WTC11 (cell line): ENCODE measurements at regions not wholly inside any gene's neighbourhood (a gene's known extent, or its start where the extent isn't known, plus 50 kb on each side); places are given as distances from the start of the nearest gene placed in this dataset.

Experiments used
- ATAC-seq: fragments of 200-7000 bp; cut with Tn5 transposase; 2 replicates; pipeline ENCODE4 v1.10.0; 2021; ENCODE audit warnings: mild to moderate bottlenecking, moderate library complexity
- CTCF ChIA-PET: fragments of 300-600 bp; sonication (Branson Sonifier 250); formaldehyde crosslinking; loops from one replicate; lab custom pipeline; 2021; ENCODE audit warnings: antibody characterized with exemption; lab: Charles Lee
- POLR2A ChIA-PET: fragments of 350-600 bp; sonication (Branson Sonifier 250); formaldehyde crosslinking; loops from one replicate; lab custom pipeline; 2021; ENCODE audit warnings: antibody characterized with exemption; lab: Charles Lee
- DNase-seq: peaks from one replicate; pipeline ENCODE4 v3.0.0; 2021; ENCODE audit warnings: low spot score
- H3K27ac Mint-ChIP-seq: 2 replicates; pipeline ENCODE4 v1.8.0; 2021; ENCODE audit warnings: mixed read lengths
- H3K27me3 Mint-ChIP-seq: 2 replicates; pipeline ENCODE4 v1.8.0; 2021; ENCODE audit warnings: low read depth, mild to moderate bottlenecking, moderate library complexity, mixed read lengths
- H3K36me3 Mint-ChIP-seq: 2 replicates; pipeline ENCODE4 v1.8.0; 2021; ENCODE audit warnings: mixed read lengths
- H3K4me1 Mint-ChIP-seq: 2 replicates; pipeline ENCODE4 v1.8.0; 2022; ENCODE audit warnings: mixed read lengths
- H3K4me3 Mint-ChIP-seq: 2 replicates; pipeline ENCODE4 v1.8.0; 2021; ENCODE audit warnings: mild to moderate bottlenecking, moderate library complexity, mixed read lengths
- H3K9me3 Mint-ChIP-seq: 2 replicates; pipeline ENCODE4 v1.8.0; 2021; ENCODE audit warnings: mixed read lengths
- ARID4B ChIP-seq: sonication (generic); formaldehyde crosslinking; IDR thresholded peaks from 2 replicates; pipeline ENCODE4 v1.8.0; 2023; ENCODE audit warnings: missing genetic modification reagents, mild to moderate bottlenecking, borderline replicate concordance
- ATF1 ChIP-seq: sonication (generic); formaldehyde crosslinking; IDR thresholded peaks from 2 replicates; pipeline ENCODE4 v1.8.1; 2023; ENCODE audit warnings: mild to moderate bottlenecking, moderate library complexity, missing genetic modification reagents
- CBFB ChIP-seq: sonication (generic); formaldehyde crosslinking; IDR thresholded peaks from 2 replicates; pipeline ENCODE4 v1.8.1; 2022; ENCODE audit warnings: mild to moderate bottlenecking, low read depth, missing genetic modification reagents
- EMX1 ChIP-seq: fragments of 250-450 bp; sonication (Bioruptor Pico); IDR thresholded peaks from 2 replicates; pipeline ENCODE4 v1.8.0; 2021; ENCODE audit warnings: mild to moderate bottlenecking
- ERG ChIP-seq: fragments of 250-450 bp; sonication (Bioruptor Pico); IDR thresholded peaks from 2 replicates; pipeline ENCODE4 v1.8.0; 2021; ENCODE audit warnings: mild to moderate bottlenecking
- GRHL2 ChIP-seq: fragments of 250-450 bp; sonication (Bioruptor Pico); IDR thresholded peaks from 2 replicates; pipeline ENCODE4 v1.8.0; 2022; ENCODE audit warnings: mild to moderate bottlenecking, moderate library complexity; ENCODE audit not compliant: insufficient replicate concordance, severe bottlenecking
- IRF2 ChIP-seq: sonication (generic); formaldehyde crosslinking; IDR thresholded peaks from 2 replicates; pipeline ENCODE4 v1.8.0; 2022; ENCODE audit warnings: low read depth, missing genetic modification reagents, borderline replicate concordance
- MLX ChIP-seq: sonication (generic); formaldehyde crosslinking; IDR thresholded peaks from 2 replicates; pipeline ENCODE4 v1.8.1; 2023; ENCODE audit warnings: mild to moderate bottlenecking, missing genetic modification reagents, moderate library complexity
- MYBL2 ChIP-seq: sonication (generic); formaldehyde crosslinking; IDR thresholded peaks from 2 replicates; pipeline ENCODE4 v1.8.1; 2023; ENCODE audit warnings: mild to moderate bottlenecking, moderate library complexity, missing genetic modification reagents
- NFATC4 ChIP-seq: fragments of 250-450 bp; sonication (Bioruptor Pico); IDR thresholded peaks from 2 replicates; pipeline ENCODE4 v1.9.0; 2021; ENCODE audit warnings: mild to moderate bottlenecking
- NFE2L1 ChIP-seq: sonication (generic); formaldehyde crosslinking; IDR thresholded peaks from 2 replicates; pipeline ENCODE4 v1.8.1; 2023; ENCODE audit warnings: missing genetic modification reagents
- NR1H2 ChIP-seq: sonication (generic); formaldehyde crosslinking; IDR thresholded peaks from 2 replicates; pipeline ENCODE4 v1.9.0; 2021; ENCODE audit warnings: mild to moderate bottlenecking, moderate library complexity, missing genetic modification reagents
- NR3C1 ChIP-seq: sonication (generic); formaldehyde crosslinking; conservative IDR thresholded peaks from 2 replicates; pipeline ENCODE4 v1.8.1; 2023; ENCODE audit warnings: low read depth, mild to moderate bottlenecking, missing genetic modification reagents
- SMAD3 ChIP-seq: sonication (generic); formaldehyde crosslinking; IDR thresholded peaks from 2 replicates; pipeline ENCODE4 v1.8.0; 2022; ENCODE audit warnings: missing genetic modification reagents, mild to moderate bottlenecking, borderline replicate concordance
- SOX15 ChIP-seq: fragments of 250-450 bp; sonication (Bioruptor Pico); IDR thresholded peaks from 2 replicates; pipeline ENCODE4 v1.9.0; 2021; ENCODE audit warnings: mild to moderate bottlenecking
- ZNF121 ChIP-seq: sonication (generic); formaldehyde crosslinking; IDR thresholded peaks from 2 replicates; pipeline ENCODE4 v1.8.0; 2023; ENCODE audit warnings: missing genetic modification reagents
- ZNF138 ChIP-seq: sonication (generic); formaldehyde crosslinking; conservative IDR thresholded peaks from 2 replicates; pipeline ENCODE4 v1.8.1; 2022; ENCODE audit warnings: mild to moderate bottlenecking, moderate library complexity, missing genetic modification reagents
- ZNF219 ChIP-seq: sonication (generic); formaldehyde crosslinking; IDR thresholded peaks from 2 replicates; pipeline ENCODE4 v1.8.0; 2023; ENCODE audit warnings: missing genetic modification reagents, mild to moderate bottlenecking, borderline replicate concordance
- ZNF281 ChIP-seq: sonication (generic); formaldehyde crosslinking; IDR thresholded peaks from 2 replicates; pipeline ENCODE4 v1.8.0; 2023; ENCODE audit warnings: mild to moderate bottlenecking, missing genetic modification reagents
- ZNF416 ChIP-seq: fragments of 250-450 bp; sonication (Bioruptor Pico); IDR thresholded peaks from 2 replicates; pipeline ENCODE4 v1.9.0; 2021; ENCODE audit warnings: mild to moderate bottlenecking, inconsistent platforms
- ZNF423 ChIP-seq: fragments of 250-450 bp; sonication (Bioruptor Pico); IDR thresholded peaks from 2 replicates; pipeline ENCODE4 v2.1.2; 2022; ENCODE audit warnings: mild to moderate bottlenecking, moderate library complexity
- TF ChIP-seq, protein P1 (sequence below): sonication (generic); formaldehyde crosslinking; IDR thresholded peaks from 2 replicates; pipeline ENCODE4 v1.8.0; 2022; ENCODE audit warnings: mild to moderate bottlenecking, missing genetic modification reagents
- TF ChIP-seq, protein P2 (sequence below): sonication (generic); formaldehyde crosslinking; IDR thresholded peaks from 2 replicates; pipeline ENCODE4 v1.8.1; 2023; ENCODE audit warnings: mild to moderate bottlenecking, moderate library complexity, missing genetic modification reagents
- TF ChIP-seq, protein P3 (sequence below): sonication (generic); formaldehyde crosslinking; conservative IDR thresholded peaks from 2 replicates; pipeline ENCODE4 v1.8.1; 2022; ENCODE audit warnings: mild to moderate bottlenecking, missing genetic modification reagents

- Mint-ChIP-seq H3K9me3 (no peaks in the 10 kb centered on the region), H3K4me1 (peaks cover 7% of the 10 kb centered on the region; the same call in 1 of the 2 replicates), H3K27ac (no peak overlapping the region), H3K36me3 (no peaks in the 10 kb centered on the region), H3K27me3 (no peaks in the 10 kb centered on the region), H3K4me3 (no peak overlapping the region)
- TF ChIP-seq ZNF416 (CRISPR knock-in tag) (no peak), IRF2 (CRISPR knock-in tag) (no peak), ZNF219 (CRISPR knock-in tag) (no peak), CBFB (no peak), NR3C1 (CRISPR knock-in tag) (no peak), ATF1 (CRISPR knock-in tag) (no peak), MLX (CRISPR knock-in tag) (no peak), NR1H2 (CRISPR knock-in tag) (no peak), EMX1 (CRISPR knock-in tag) (no peak)
- TF ChIP-seq, protein P1, sequence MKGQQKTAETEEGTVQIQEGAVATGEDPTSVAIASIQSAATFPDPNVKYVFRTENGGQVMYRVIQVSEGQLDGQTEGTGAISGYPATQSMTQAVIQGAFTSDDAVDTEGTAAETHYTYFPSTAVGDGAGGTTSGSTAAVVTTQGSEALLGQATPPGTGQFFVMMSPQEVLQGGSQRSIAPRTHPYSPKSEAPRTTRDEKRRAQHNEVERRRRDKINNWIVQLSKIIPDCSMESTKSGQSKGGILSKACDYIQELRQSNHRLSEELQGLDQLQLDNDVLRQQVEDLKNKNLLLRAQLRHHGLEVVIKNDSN (CRISPR knock-in tag), result no peak
- TF ChIP-seq, protein P2, sequence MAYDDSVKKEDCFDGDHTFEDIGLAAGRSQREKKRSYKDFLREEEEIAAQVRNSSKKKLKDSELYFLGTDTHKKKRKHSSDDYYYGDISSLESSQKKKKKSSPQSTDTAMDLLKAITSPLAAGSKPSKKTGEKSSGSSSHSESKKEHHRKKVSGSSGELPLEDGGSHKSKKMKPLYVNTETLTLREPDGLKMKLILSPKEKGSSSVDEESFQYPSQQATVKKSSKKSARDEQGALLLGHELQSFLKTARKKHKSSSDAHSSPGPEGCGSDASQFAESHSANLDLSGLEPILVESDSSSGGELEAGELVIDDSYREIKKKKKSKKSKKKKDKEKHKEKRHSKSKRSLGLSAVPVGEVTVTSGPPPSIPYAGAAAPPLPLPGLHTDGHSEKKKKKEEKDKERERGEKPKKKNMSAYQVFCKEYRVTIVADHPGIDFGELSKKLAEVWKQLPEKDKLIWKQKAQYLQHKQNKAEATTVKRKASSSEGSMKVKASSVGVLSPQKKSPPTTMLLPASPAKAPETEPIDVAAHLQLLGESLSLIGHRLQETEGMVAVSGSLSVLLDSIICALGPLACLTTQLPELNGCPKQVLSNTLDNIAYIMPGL, result no peak
- DNase-seq (no peak), ATAC-seq (no peak)
- ChIA-PET POLR2A (no interaction called here), CTCF (no interaction called here)
Measured at GRCh38 chr9:79371301-79371700, 200.5 kb upstream of the TLE4 start.

- ATAC-seq (no peak), DNase-seq (no peak)
- no peak overlapping the region for H3K4me3 Mint-ChIP-seq
- H3K4me1 Mint-ChIP-seq, result peaks cover 7% of the 10 kb centered on the region; the same call in 1 of the 2 replicates
- CTCF ChIA-PET, result no interaction called here
- no peaks in the 10 kb centered on the region for H3K9me3 Mint-ChIP-seq
- no peak overlapping the region for H3K27ac Mint-ChIP-seq
- H3K36me3 Mint-ChIP-seq, result no peaks in the 10 kb centered on the region
- H3K27me3 Mint-ChIP-seq, result no peaks in the 10 kb centered on the region
- POLR2A ChIA-PET, result no interaction called here
- TF ChIP-seq GRHL2 (CRISPR knock-in tag) (no peak), MYBL2 (CRISPR knock-in tag) (no peak), SOX15 (CRISPR knock-in tag) (no peak), ERG (CRISPR knock-in tag) (no peak), SMAD3 (no peak), NR3C1 (CRISPR knock-in tag) (no peak), ZNF121 (CRISPR knock-in tag) (no peak), ZNF138 (CRISPR knock-in tag) (no peak), NFATC4 (CRISPR knock-in tag) (no peak), ZNF423 (no peak), ARID4B (no peak), NFE2L1 (CRISPR knock-in tag) (no peak), ZNF281 (CRISPR knock-in tag) (no peak)
- TF ChIP-seq, protein P3, sequence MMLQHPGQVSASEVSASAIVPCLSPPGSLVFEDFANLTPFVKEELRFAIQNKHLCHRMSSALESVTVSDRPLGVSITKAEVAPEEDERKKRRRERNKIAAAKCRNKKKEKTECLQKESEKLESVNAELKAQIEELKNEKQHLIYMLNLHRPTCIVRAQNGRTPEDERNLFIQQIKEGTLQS (CRISPR knock-in tag), result no peak
Measured at GRCh38 chr9:79371948-79372555, 199.7 kb upstream of the TLE4 start.
